ENCODE measurements at regions not wholly inside any gene's neighbourhood (a gene's known extent, or its start where the extent isn't known, plus 50 kb on each side); places are given as distances from the start of the nearest gene placed in this dataset.

GRCh38 chr1:82625537-82625936 lies 824.8 kb downstream of the ADGRL2 start:
- TF ChIP-seq, protein P1, sequence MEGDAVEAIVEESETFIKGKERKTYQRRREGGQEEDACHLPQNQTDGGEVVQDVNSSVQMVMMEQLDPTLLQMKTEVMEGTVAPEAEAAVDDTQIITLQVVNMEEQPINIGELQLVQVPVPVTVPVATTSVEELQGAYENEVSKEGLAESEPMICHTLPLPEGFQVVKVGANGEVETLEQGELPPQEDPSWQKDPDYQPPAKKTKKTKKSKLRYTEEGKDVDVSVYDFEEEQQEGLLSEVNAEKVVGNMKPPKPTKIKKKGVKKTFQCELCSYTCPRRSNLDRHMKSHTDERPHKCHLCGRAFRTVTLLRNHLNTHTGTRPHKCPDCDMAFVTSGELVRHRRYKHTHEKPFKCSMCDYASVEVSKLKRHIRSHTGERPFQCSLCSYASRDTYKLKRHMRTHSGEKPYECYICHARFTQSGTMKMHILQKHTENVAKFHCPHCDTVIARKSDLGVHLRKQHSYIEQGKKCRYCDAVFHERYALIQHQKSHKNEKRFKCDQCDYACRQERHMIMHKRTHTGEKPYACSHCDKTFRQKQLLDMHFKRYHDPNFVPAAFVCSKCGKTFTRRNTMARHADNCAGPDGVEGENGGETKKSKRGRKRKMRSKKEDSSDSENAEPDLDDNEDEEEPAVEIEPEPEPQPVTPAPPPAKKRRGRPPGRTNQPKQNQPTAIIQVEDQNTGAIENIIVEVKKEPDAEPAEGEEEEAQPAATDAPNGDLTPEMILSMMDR (conservative IDR thresholded peaks at IDR 0.05; ENCODE audit: low read depth, low read length) = no peak
- no peak for DNase-seq (ENCODE audit: low read depth)
- no peak overlapping the region for H3K4me3 ChIP-seq (ENCODE audit: low read length)

GRCh38 chr1:82621076-82621475 lies 820.3 kb downstream of the ADGRL2 start:
- no peak overlapping the region for H3K4me3 ChIP-seq (ENCODE audit: low read length)
- TF ChIP-seq, protein P1 (conservative IDR thresholded peaks at IDR 0.05; ENCODE audit: low read depth, low read length) = no peak
- DNase-seq (ENCODE audit: low read depth) = no peak

DNA sequence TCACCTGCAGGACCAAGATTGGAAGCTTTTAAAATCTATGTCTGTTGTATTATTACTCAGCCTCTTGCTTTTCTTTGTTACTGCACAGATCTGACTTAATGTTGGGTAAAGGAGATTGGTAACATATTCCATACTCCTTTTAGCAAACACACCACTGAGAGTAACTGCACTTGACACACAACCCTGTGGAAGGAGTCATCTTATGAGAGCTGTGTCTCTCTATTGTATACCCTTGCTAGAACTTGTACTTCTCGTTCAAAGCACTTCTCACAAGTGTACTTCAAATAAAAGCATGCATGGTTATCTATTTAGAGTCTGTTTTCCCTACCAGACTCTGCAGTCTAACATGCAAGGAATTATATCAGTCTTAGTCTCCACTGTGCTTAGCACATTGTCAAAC lies 813.4 kb downstream of the ADGRL2 start:
- TF ChIP-seq, protein P1 (conservative IDR thresholded peaks at IDR 0.05; ENCODE audit: low read depth, low read length) = no peak
- no peak overlapping the region for H3K4me3 ChIP-seq (ENCODE audit: low read length)
- no peak for DNase-seq (ENCODE audit: low read depth)

DNA sequence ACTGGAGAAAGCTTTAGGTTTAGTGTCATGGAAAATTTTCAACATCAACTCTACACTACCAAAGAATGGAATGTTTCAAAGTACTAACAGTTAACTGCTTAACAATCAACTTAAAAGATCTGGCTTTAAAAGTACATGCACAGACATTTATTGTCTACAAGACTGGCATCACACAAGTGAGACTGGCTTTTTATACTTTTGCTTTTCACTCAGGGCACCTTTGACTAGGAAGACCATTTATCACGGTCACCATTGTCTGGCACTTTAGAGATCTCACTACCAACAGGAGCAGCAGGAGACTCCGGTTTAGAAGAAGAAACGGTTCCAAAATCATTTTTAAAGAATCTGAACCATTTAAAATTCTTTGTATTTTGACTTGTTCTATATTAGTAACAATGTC lies 812.3 kb downstream of the ADGRL2 start:
- H3K4me3 ChIP-seq (ENCODE audit: low read length) = no peak overlapping the region
- DNase-seq (ENCODE audit: low read depth) = peak; percentile 32
- TF ChIP-seq, protein P1 (conservative IDR thresholded peaks at IDR 0.05; ENCODE audit: low read depth, low read length) = no peak

- H3K4me3 ChIP-seq (ENCODE audit: low read length) = no peak overlapping the region
- TF ChIP-seq, protein P1 (conservative IDR thresholded peaks at IDR 0.05; ENCODE audit: low read depth, low read length) = no peak
- no peak for DNase-seq (ENCODE audit: low read depth)
Observed at GRCh38 chr1:82606546-82606945, 805.8 kb downstream of the ADGRL2 start.

DNA sequence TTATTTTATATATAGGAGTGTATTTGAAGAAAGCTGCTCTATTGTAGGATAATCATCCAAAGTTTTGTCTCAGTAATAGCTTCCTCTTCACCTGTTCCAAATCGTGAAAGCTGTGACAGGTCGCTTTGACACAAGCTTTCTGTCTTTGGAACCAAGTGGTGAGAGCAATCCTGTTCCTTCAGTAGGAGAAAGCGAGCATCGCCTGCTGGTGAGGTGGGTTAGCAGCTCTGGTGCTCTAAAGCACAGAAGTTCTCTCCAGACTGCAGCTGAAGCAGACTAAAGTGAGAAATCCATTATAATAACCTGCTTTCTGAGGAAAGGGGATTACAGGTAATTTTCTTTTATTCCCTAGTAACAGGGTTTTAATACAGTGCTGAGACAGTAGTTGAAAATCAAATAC lies 803.8 kb downstream of the ADGRL2 start:
- H3K4me3 ChIP-seq (ENCODE audit: low read length) = no peak overlapping the region
- DNase-seq (ENCODE audit: low read depth) = no peak
- TF ChIP-seq, protein P1 (conservative IDR thresholded peaks at IDR 0.05; ENCODE audit: low read depth, low read length) = peak; percentile 60

- no peak overlapping the region for H3K4me3 ChIP-seq (ENCODE audit: low read length)
- no peak for DNase-seq (ENCODE audit: low read depth)
- TF ChIP-seq, protein P1 (conservative IDR thresholded peaks at IDR 0.05; ENCODE audit: low read depth, low read length) = no peak
Observed at GRCh38 chr1:82600314-82600713, 799.6 kb downstream of the ADGRL2 start.

Data from retinal pigment epithelial cell (primary cell).